Body of pancreas (tissue), 4 donors: ENCODE measurements at regions not wholly inside any gene's neighbourhood (a gene's known extent, or its start where the extent isn't known, plus 50 kb on each side); places are given as distances from the start of the nearest gene placed in this dataset.

Experiments
- ATAC-seq: fragments of 150-250 bp; one replicate; pipeline ENCODE4 v1.9.1; 2016
- DNase-seq, 4 donors: peaks; one replicate each; pipeline ENCODE4 v3.0.0-alpha.2; 2019
- H3K27ac ChIP-seq, 4 donors: fragments of 200-600 bp; sonication (generic); 1 replicate in 3 of 4; 2 replicates in 1 of 4; pipeline versions ENCODE4 v1.5.1 to v1.6.1; 2016 to 2019; ENCODE audit warnings: mild to moderate bottlenecking in 1 of 4, mixed read lengths in 1 of 4, moderate library complexity in 1 of 4
- H3K27me3 ChIP-seq, 2 donors: fragments of 200-600 bp; sonication (generic); one replicate each; pipeline ENCODE4 v1.6.0; 2016; ENCODE audit warnings: mild to moderate bottlenecking in 1 of 2
- H3K36me3 ChIP-seq, 2 donors: fragments of 200-600 bp; sonication (generic); replicated peaks in 1 of 2; 2 replicates each; pipeline ENCODE4 v1.5.1; 2016; ENCODE audit warnings: low read depth in 2 of 2; ENCODE audit not compliant: insufficient read depth in 1 of 2
- H3K4me1 ChIP-seq: fragments of 200-600 bp; sonication (generic); one replicate; pipeline ENCODE4 v1.6.0; 2016
- H3K4me3 ChIP-seq, 2 donors: fragments of 200-600 bp; sonication (generic); 1 replicate in 1 of 2; 2 replicates in 1 of 2; pipeline ENCODE4 v1.5.1; 2016 to 2019
- H3K9me3 ChIP-seq, 3 donors: fragments of 200-600 bp; sonication (generic); 1 replicate in 2 of 3; 2 replicates in 1 of 3; pipeline ENCODE4 v1.5.1; 2016
- POLR2A ChIP-seq, 3 donors: fragments of 450-650 bp; IDR thresholded peaks; one replicate each; pipeline ENCODE4 v1.6.1; 2016; ENCODE audit warnings: antibody characterized with exemption in 3 of 3, mild to moderate bottlenecking in 2 of 3
- WGBS, 2 donors: methylation state at CpG; one replicate each; pipeline ENCODE4 v1.1.5; 2017; 5-methylcytosine and 5-hydroxymethylcytosine counted together
- intact Hi-C: fragments of 100-400 bp; cut with DNase I; formaldehyde crosslinking; loops from one replicate; pipeline ENCODE4 v1.15.1; 2023
- TF ChIP-seq, protein P1 (sequence below), 7 experiments: fragments of 450-650 bp in 4 of 7; fragments of 200-600 bp in 3 of 7; sonication (generic) in 3 of 7; IDR thresholded peaks; one replicate each; pipeline ENCODE4 v1.5.1; 2016 to 2019; ENCODE audit warnings: antibody characterized with exemption in 7 of 7

DNA sequence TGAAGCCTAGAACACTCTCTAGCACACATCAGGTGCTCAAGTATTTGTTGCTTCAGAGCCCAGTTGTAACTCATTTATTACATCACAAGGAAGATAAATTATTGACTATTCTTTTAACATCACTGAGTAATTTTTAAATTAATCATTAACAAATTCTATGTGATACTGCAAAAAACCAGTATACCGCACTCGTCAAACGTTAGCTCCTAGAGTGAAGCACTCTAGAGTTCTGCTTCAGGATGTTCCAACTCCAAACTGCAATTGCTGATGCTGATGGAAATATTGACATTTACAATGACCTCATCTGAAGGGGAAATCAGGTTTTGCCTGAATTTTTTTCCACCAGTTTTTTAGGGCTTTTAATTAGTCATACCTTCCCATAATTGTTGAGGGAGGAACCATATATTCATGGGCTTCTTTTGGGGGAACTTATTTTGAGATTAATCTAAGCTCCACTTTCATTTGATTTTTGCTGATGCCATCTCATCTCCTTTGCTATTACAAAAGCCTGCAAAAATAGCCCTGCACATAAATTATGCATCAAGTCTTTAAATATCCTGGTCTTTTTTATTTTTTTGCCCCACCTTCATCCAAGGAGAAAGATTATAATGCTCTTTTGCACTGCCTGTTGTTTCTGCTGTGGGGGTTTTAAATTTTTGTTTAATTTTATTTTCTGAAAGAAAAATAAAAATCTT, 123.0 kb upstream of the STAC start:
- no peak overlapping the region for H3K4me3 ChIP-seq
- TF ChIP-seq, protein P1, sequence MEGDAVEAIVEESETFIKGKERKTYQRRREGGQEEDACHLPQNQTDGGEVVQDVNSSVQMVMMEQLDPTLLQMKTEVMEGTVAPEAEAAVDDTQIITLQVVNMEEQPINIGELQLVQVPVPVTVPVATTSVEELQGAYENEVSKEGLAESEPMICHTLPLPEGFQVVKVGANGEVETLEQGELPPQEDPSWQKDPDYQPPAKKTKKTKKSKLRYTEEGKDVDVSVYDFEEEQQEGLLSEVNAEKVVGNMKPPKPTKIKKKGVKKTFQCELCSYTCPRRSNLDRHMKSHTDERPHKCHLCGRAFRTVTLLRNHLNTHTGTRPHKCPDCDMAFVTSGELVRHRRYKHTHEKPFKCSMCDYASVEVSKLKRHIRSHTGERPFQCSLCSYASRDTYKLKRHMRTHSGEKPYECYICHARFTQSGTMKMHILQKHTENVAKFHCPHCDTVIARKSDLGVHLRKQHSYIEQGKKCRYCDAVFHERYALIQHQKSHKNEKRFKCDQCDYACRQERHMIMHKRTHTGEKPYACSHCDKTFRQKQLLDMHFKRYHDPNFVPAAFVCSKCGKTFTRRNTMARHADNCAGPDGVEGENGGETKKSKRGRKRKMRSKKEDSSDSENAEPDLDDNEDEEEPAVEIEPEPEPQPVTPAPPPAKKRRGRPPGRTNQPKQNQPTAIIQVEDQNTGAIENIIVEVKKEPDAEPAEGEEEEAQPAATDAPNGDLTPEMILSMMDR (IDR thresholded peaks at IDR 0.05): no peak
- no peak for TF ChIP-seq POLR2A (IDR thresholded peaks at IDR 0.05)
- no peaks in the 10 kb centered on the region for H3K9me3 ChIP-seq
- intact Hi-C loops: no loop called here
- H3K4me1 ChIP-seq: no peaks in the 10 kb centered on the region
- DNase-seq: no peak
- ATAC-seq: no peak
- no peaks in the 10 kb centered on the region for H3K36me3 ChIP-seq
- no peaks in the 10 kb centered on the region for H3K27me3 ChIP-seq
- no peak overlapping the region for H3K27ac ChIP-seq
- 35 to 37% methylated on average over 3 of the region's 3 CpGs for WGBS, 2 donors

DNA sequence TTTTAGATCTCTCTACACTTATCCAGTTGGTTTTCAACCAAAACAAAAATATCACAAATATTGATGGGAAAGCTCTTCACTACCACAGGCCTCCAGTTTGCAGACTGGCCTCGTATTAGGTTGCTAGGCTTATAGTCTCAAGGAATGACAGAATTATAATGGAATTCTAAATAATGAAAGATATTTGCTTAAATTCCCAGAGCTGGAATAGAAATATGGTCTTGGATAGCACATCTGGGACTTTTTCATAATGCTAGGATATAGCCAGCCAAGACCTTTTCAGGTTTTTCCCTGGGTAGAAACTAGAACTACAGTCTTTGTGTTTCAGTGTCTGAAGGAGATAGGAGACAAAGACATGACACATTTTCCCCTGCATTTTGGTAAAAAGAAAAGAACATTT, 121.9 kb upstream of the STAC start:
- no peaks in the 10 kb centered on the region for H3K4me1 ChIP-seq
- DNase-seq: no peak
- H3K36me3 ChIP-seq: no peaks in the 10 kb centered on the region
- no peak overlapping the region for H3K27ac ChIP-seq
- no peak for ATAC-seq
- no peaks in the 10 kb centered on the region for H3K27me3 ChIP-seq
- intact Hi-C loops: no loop called here
- H3K9me3 ChIP-seq: peaks cover 0 to 5% (median 0%) of the 10 kb centered on the region in 3 donors
- no peak overlapping the region for H3K4me3 ChIP-seq
- 46 to 74% methylated on average over 1 of the region's 1 CpG for WGBS, 2 donors
- TF ChIP-seq, protein P1 (IDR thresholded peaks at IDR 0.05): no peak
- no peak for TF ChIP-seq POLR2A (IDR thresholded peaks at IDR 0.05)

GRCh38 chr3:36259580-36259979, 120.7 kb upstream of the STAC start:
- 57 to 58% methylated on average over 3 of the region's 3 CpGs for WGBS, 2 donors
- H3K9me3 ChIP-seq: peaks cover 0 to 9% (median 0%) of the 10 kb centered on the region in 3 donors
- H3K4me3 ChIP-seq: no peak overlapping the region
- no peaks in the 10 kb centered on the region for H3K27me3 ChIP-seq
- no peak overlapping the region for H3K27ac ChIP-seq
- intact Hi-C loops: no loop called here
- no peaks in the 10 kb centered on the region for H3K36me3 ChIP-seq
- TF ChIP-seq POLR2A (IDR thresholded peaks at IDR 0.05): no peak
- TF ChIP-seq, protein P1 (IDR thresholded peaks at IDR 0.05): no peak
- no peak for DNase-seq
- H3K4me1 ChIP-seq: no peaks in the 10 kb centered on the region
- ATAC-seq: no peak

GRCh38 chr3:36269274-36269673, 111.0 kb upstream of the STAC start:
- peaks cover 0 to 4% of the 10 kb centered on the region in 2 donors for H3K27me3 ChIP-seq
- intact Hi-C loops: no loop called here
- 46 to 47% methylated on average over 2 of the region's 2 CpGs for WGBS, 2 donors
- H3K4me3 ChIP-seq: no peak overlapping the region
- TF ChIP-seq POLR2A (IDR thresholded peaks at IDR 0.05): no peak
- TF ChIP-seq, protein P1 (IDR thresholded peaks at IDR 0.05): no peak
- H3K4me1 ChIP-seq: no peaks in the 10 kb centered on the region
- ATAC-seq: no peak
- no peaks in the 10 kb centered on the region for H3K9me3 ChIP-seq
- no peak for DNase-seq
- no peaks in the 10 kb centered on the region for H3K36me3 ChIP-seq
- no peak overlapping the region for H3K27ac ChIP-seq

DNA sequence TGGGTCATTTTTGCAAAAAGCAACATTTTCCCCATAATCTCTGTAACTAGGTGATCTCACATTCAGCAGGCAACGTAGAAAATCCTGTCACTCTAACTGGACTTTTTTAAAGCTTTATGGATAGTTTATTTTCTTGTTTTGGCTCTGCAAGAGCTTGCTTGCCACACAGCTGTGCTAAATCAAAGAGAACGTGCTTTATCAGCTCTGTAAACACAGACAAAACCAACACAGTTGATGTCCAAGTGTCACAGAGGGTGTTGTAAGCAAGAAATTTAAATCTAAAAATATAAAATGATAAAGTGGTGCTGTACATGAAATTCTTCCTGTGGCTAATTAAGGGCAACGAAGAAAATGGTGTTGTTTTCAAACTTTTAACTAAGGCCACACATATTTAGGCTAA, 97.5 kb upstream of the STAC start:
- ATAC-seq (no peak), DNase-seq (no peak)
- Histone ChIP-seq H3K4me1 (no peaks in the 10 kb centered on the region), H3K27ac (no peak overlapping the region), H3K27me3 (no peaks in the 10 kb centered on the region), H3K36me3 (no peaks in the 10 kb centered on the region), H3K4me3 (no peak overlapping the region), H3K9me3 (no peaks in the 10 kb centered on the region)
- intact Hi-C loops: no loop called here
- no peak for TF ChIP-seq POLR2A (IDR thresholded peaks at IDR 0.05)
- TF ChIP-seq, protein P1 (IDR thresholded peaks at IDR 0.05): no peak
- 11 to 16% methylated on average over 3 of the region's 3 CpGs for WGBS, 2 donors
